PFSK-1 (cell line): ENCODE measurements at regions not wholly inside any gene's neighbourhood (a gene's known extent, or its start where the extent isn't known, plus 50 kb on each side); places are given as distances from the start of the nearest gene placed in this dataset.

Experiments
- POLR2AphosphoS5 ChIP-seq: IDR thresholded peaks from 2 replicates; pipeline ENCODE4 v1.6.1; 2012; ENCODE audit warnings: low read depth, mild to moderate bottlenecking, control low read depth, low read length, moderate library complexity
- REST ChIP-seq, 2 experiments: IDR thresholded peaks; 2 replicates each; pipeline versions ENCODE4 v1.6.1 to v1.8.0; 2011 to 2012; ENCODE audit warnings: low read depth in 2 of 2, low read length in 2 of 2, control low read depth in 1 of 2, inconsistent platforms in 1 of 2, mild to moderate bottlenecking in 1 of 2, moderate library complexity in 1 of 2; ENCODE audit not compliant: insufficient read depth in 1 of 2
- TAF1 ChIP-seq: IDR thresholded peaks from 2 replicates; pipeline ENCODE4 v1.6.1; 2012; ENCODE audit warnings: low read length, control low read depth, borderline replicate concordance; ENCODE audit not compliant: insufficient read depth

DNA sequence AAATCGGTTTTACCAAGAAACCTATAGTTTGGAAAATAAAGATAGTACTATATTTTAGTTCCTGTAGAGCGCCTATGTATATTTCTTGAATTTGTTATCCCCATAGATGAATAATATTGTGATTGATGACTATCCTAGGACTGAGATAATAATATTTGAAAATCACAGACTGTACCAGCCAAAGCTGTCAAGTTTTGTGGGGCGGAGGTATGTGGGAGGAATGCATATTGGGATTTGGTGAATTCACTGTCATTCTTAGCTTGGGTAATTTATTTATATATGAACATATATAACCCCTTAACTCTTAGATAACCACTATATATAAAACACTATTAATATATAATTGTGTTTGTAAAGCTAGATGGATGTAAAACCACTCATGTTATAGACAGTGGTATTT lies 205.5 kb upstream of the ARSJ start:
- no peak for TF ChIP-seq POLR2AphosphoS5
- no peak for TF ChIP-seq TAF1
- TF ChIP-seq REST (IDR thresholded peaks at IDR 0.05; ENCODE audit: insufficient read depth in 1 of 2, low read depth in 2 of 2, low read length in 2 of 2): no peak
